Muscle of arm (tissue), 1 donor: ENCODE measurements at regions not wholly inside any gene's neighbourhood (a gene's known extent, or its start where the extent isn't known, plus 50 kb on each side); places are given as distances from the start of the nearest gene placed in this dataset.
A peak's percentile ranks its signal among the peaks of the same experiment; 100 is the strongest.
"Not testable (repeated sequence)": the region's sequence is repeated elsewhere in the genome, so short reads cannot be mapped to it uniquely, and the experiment has no call there.

Source experiments
- DNase-seq: peaks from one replicate; pipeline ENCODE4 v3.0.0-alpha.2; 2013

DNA sequence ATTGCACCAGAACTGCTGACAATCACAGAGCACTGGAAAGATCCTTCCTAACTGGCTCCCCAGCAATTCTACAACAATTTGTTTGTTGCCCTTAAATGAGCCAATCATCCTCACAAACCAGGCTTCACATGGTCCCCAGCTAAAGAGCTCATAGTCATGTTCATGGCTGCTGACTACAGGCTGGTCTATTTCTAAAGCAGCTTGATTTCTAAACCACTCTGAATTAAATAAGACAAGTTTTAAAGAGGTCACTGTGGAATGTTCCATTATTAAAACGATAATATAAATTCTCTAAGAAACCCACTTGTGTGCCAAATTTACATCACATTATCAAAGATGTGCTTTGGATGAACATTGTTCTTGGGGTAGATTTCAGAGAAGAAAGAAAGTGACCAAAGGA is 110.7 kb downstream of the COPS8 start:
- no peak for DNase-seq

DNA sequence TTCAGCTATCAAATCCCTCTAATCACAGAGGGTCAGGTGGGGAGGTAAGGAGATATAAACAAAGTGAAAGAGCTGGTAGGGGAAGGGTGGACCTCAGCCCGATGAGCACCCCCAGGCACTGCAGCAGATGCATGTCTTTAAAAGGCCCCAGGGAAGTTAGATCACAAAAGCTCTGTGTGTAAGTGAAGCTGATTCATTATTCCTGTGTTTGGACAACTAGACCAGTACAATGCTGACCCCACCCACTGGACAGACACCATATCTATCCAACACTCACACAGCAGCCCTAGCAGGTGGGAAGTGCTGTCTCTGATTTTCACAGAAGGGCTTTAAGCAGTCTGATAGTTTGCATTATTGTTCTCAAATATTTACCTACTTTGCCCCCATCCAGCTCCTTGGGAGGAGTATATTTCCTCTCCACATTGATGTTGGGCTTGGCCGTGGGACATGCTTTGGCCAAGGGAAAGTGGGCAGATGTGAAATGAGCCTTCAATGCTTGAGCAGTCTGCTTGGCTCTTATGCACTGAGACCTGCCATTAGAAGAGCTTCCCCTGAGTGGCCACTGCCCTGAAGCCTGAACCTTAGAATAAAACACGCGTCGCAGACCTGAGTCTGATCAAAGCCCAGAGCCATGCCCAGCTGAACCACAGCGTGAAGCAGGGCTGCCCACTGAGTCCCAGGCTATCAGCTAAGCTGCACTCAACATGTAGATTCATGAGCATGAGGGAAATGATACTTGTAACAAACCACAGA is 111.4 kb downstream of the COPS8 start:
- no peak for DNase-seq

DNA sequence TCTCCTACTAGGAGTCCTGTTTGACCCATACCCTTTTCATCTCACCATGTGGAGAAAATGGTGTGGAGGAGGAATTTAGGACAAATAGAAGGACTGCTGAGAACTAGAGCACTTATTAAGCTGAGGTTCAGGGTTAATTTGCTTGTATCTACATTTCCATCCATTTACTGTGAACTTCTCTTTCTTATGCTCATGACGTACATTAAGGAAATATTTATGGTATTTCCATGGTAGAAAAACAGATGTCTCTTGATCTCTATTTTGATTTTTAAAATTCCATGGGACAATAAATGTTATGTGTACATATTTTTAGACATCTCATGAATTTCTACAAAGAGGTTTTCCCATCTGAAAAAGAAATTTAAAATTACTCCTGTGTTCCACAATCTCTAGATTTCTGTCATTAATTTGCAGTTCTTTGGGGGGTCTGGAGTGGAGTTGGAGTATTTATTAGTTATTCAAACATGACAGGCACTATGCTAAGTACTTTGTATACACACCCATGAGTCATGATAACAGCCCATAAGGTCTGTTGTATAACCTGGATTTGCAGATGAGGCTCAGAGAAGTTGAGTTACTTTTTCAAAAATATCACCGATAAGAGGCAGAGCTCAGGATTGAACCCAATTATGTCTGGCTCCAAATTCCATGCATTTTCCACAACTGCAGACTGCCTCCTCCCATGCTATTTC is 112.6 kb downstream of the COPS8 start:
- DNase-seq: no peak

DNA sequence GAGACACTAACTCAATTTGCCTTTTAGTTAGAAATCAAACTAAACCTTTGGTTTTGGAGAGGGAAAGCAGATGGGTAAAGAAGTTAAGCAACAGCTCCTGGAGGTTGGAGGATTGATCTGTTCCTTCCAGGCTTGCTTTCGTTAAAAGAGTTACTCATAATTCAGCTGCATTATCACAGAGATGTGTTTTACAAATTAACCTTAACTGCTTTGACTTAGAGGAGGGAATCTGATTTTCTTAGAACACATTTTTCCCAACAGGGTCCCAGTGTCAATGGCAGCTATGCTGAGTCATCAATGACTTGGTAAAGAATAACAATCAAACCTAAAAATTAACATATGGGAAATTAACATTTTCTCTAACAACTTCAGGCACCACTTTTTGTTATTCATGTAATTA is 113.4 kb downstream of the COPS8 start:
- no peak for DNase-seq

DNA sequence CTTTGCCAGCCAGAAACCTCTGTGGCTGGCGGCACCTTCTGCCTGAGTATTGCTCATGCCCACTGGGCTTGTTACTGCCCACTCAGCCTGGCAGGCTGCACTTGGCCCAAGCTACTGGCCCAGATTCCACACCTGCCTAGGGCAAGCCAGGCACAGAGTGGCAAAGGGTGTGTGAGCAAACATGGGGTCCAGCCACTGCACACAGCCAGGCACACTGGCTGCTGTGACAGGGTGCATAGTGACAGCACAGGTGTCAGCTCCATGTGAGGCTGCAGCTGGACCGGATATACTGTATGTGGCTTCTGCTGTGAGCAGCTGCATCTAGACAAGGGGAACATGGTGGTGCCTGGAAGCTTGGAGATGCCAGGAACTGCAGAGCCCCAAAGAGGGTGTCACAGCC is 113.9 kb downstream of the COPS8 start:
- DNase-seq: no peak

DNA sequence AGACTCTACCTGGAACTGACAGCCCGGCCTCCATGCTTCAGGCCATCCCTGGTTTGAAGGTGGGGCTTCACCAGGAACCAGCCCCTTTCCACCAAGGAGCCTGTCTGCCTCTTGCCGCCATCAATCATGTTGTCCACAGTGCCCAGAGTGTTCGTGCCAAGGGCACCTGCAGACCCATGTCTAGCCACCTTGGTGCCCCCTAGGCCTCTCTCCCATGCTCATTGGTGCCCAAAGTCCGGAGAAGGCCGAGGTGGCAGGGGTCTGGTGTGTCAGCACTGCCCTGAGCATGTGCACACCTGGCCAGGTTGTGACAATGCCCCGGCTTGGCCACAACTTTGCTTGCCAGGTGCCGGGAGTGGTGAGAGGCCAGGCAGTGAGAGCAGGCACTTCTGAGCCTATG is 114.8 kb downstream of the COPS8 start:
- no peak for DNase-seq

DNA sequence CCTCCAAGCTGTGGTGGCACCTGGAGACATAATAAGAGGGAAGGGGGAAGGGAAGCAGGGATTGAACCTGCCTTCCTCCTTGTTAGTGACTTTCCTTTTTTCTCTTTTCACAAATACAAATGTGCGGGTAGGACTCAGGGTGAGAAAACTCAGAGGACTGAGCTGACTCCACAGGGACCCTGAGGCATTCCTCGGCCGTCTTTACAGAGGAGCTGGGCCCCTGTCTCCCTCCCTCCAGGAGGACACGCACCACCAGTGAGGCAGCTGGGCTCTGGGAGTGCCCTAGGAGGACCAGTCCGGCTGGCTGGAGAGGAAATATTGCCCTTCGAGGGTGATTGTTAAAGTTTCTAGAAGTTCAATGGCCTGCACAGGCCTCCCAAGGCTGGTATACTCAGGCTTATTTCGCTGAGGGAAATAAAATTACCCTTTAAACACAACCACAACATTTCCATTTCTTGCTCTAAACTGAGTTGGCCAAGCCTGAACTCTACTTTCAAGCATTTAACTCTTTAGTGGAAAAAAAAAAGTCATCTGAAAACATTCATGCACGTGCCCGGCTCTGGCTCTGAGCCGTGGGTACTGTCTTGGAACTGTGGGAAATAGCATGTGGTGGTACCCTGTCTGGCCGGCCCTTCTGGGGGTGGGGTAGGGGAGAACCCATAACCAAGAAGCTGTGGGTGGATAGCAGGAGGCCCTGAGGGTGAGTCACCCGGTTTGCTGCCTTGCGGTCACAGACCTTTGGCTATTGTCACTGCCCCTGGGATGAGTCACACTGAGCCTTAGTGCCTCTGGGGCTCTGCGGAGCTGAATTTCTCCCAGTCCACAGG is 116.0 kb downstream of the COPS8 start:
- no peak for DNase-seq

DNA sequence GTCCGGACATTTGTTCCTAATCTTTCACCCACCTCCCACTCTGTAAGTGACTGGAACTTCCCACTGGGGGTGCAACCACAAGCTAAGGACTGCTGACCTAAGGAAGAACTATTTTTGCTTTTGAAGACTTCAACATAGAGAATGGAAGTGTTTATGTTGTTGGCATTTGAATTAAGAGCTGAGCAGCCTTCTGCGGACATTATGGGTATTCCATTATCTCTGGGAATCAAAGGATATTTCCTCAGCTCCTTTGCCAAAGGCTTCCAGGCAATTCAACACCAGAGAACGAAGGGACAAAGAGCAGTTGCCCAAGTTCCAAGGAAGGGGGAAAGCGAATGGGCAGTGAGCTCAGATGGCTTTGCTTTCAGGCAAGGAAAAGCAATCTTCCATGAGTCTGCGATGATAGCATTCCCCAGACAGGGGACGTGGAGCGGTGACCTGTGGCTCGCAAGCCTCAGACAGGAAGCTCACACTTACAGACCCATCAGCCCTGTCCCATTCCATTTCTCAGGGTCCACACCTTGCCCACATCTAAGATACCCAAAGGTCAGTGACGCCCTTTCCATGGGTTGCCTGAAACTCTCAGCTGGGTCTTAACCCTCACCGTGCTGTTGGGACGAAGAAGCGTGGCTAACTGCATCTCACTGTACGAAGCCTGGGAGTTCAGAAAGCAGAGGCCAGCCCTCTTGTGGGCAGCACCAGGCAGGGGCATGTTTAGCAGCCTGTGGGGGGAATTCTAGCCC is 116.8 kb downstream of the COPS8 start:
- no peak for DNase-seq

DNA sequence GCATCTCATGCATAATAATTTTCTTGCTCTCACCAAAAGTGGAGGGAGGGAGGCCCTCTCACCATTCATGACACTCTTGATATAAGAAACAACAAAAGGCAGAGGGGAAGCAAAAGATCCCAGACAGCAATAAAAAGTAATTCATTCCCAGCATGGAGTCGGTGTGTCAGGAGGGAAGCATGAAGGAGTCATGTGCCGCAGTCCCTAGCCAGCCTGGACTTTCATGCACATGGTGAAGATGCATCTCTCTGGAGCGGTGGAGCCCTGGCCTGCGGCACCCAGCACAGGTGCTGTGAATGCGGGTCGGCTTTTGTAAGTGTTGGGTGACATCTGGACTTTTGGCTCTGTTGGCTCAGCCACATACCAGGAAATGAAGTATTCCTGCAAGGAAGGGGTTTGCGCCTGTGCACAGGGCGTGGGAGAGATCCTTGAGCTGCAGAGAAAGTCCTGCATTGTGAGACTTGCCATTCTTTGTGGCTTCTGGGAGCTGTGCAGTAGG is 119.4 kb downstream of the COPS8 start:
- DNase-seq: no peak

DNA sequence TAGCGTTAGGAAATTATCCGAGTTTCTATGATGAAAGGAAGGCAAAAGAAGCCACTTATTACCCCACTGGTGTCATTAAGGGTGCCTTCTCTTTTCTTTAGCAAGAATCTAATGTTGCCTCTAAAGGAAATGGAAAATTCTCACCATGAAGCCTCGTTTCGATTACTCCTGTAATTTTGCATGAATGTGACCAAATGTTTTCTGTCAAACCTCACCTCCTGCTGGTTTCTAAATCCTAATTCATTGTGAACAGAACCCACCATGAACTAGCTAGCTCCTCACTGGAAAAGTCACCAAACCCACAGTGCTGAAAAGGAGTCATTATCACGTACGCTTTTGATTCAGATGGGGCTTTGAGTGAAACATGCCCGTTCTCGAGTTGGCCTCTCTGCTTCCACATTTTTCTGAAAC is 119.9 kb downstream of the COPS8 start:
- DNase-seq: no peak

DNA sequence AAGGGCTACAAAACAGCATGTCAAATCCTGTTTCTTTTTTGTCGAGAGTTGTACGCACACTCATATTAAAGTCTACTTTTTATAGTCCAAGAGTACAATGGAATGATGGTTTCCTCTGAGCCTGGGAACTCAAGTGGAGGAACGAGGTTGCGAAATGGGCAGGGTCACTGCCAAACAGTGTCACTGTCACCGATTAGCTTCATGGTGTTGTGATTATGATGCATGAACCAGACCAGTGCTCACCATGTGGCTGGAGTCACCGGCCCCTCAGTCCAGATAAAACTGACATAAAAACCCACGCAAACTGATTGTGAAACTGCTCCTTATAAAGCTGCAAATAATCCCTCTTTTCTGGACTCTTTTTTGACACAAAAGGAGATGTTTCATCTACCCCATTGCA is 122.0 kb downstream of the COPS8 start:
- DNase-seq: no peak

DNA sequence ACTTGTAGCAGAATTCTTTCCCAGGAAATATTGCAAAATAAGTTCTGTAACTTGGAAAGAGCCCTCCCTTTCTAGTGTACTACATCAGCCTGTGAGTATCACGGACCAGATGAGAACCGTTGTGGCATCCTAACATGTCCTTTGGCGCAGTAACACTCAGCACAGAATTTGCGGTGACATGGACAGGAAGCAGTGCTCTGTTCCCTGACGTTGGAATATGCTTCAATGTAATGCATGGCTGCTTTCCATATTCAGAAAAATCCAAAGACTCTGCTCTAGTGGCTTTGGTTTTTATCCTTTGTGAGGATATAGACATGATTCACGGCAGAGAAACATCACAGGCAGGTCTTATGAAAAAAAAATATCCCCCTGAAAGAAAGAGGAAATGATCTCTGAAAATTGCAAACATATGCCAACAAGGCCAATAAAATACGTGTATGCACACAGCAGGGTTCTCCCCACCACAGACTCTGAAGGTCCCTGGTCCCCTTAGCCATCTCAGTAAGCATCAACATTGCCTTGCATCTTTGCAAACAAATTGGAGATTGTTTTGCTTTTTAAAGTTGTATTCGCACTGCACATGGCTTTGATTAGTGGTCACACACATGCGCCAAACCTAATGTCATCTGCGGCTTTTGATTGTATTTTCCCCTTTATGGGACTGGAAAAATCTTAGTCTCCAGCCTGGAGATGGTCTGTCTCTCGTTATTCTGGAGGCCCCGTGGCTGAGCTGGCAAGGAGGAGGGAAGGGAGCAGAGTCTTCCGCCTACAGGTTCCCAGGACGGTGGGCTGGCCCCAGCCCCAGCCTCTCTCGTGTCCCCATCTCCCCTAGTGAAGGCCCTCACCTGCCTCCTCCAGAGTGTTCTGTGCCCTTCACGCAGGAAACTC is 122.9 kb downstream of the COPS8 start:
- peak; percentile 79 for DNase-seq

DNA sequence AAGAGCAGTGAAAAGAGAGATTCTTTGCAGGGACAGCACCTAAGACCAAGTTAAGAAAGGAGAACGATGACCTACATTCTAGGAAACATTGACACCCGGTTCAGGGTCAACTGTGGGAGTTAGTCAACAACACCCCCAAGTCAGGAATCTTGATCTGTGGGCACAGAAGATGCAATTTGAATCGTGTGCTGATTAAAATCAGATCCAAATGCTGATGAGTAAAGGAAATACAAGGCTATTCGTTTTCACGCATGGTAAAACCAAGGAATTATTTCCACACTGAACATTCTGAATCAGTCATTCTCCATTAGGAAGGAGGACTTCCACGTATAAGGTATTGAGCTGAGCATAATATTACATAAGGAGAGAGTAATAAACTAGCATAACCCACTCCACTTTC is 124.2 kb downstream of the COPS8 start:
- no peak for DNase-seq

DNA sequence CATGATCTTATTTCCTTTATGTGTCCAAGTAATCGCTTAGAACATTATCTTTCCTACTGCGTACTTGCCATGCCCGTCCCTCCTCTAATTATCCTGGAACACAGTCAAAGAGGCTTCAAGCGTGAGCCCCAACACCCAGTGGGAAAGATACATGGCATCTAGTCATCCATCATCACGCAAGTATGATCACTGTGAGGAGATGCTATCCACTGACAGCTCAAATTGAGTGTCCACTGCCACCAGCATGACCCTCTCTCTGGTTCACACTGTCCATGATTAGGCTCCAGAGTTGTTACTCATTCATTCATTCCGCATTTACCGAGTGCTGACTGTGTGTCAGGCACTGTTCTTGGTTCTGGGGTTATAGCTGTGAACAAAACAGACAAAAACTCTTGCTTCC is 124.6 kb downstream of the COPS8 start:
- no peak for DNase-seq

DNA sequence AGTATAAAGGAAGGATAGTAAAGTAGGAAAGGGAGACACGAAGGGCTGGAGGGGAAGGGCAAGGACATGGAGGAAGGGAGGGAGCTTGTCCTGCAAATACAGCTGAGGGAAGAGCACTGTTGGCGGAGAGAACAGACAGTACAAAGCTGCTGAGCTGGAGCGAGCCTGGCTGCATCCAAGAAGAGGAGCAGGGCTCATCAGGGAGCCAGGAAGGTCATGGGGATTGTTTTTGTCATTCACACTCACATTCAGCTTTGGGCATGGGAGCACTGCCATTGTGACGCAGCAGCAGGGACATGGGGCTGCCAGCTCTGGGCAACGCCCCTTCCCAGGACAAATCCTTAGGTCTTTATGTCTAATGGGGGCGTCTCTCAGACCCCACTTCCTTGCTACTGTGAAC is 125.1 kb downstream of the COPS8 start:
- no peak for DNase-seq

DNA sequence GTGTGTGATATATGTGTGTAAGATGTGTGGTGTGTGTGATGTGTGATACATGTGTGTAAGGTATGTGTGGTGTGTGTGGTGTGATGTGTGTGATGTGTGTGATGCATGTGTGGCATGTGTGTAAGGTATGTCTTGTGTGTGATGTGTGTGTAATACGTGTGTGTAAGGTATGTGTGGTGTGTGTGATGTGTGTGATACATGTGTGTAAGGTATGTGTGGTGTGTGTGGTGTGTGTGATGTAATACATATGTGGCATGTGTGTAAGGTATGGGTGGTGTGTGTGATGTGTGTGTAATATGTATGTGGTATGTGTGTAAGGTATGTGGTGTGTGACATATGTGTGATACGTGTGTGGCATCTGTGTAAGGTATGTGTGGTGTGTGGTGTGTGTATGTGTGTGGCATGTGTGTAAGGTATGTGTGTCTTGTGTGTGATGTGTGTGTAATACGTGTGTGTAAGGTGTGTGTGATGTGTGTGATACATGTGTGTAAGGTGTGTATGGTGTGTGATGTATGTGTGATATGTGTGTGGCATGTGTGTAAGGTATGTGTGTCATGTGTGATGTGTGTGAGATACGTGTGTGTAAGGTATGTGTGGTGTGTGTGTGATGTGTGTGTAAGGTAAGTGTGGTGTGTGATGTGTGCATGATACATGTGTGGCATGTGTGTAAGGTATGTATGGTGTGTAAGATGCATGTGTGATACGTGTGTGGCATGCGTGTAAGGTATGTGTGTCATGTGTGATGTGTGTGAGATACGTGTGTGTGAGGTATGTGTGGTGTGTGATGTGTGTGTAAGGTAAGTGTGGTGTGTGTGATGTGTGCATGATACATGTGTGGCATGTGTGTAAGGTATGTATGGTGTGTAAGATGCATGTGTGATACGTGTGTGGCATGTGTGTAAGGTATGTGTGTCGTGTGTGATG is 126.9 kb downstream of the COPS8 start:
- DNase-seq: not testable (repeated sequence)

DNA sequence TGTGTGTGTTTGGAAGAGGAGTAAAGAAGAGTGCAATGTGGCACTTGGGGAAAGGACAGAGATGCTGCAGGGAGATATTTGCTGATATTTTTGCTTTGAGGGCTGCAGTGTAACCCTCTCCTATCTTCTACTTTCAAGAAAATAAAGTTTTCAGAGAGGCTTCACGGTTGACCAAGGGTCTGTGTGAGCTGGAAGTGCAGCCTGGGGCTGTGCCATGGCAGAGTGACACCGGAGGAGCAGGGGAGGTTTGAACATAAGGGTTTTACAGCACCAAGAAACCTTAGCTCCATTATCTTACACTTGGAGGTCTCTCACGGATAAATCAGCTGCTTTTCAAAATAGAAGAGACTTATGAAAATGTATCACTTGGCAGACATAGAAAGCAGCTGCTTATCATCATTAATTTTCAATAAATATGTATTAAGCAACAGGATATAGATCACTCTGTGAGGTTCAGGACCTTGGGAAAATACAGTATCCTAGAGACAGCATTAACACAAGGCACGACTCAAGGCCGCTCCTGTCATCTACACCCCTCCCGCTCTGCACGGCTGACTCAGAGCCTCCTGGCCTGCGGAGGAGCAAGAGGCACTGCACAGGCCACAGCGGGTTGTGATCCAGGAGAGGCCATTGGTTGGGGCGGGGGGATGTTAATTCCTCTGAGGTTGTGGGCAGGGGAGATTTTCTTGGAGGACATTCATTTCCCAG is 127.8 kb downstream of the COPS8 start:
- peak; percentile 76 for DNase-seq

DNA sequence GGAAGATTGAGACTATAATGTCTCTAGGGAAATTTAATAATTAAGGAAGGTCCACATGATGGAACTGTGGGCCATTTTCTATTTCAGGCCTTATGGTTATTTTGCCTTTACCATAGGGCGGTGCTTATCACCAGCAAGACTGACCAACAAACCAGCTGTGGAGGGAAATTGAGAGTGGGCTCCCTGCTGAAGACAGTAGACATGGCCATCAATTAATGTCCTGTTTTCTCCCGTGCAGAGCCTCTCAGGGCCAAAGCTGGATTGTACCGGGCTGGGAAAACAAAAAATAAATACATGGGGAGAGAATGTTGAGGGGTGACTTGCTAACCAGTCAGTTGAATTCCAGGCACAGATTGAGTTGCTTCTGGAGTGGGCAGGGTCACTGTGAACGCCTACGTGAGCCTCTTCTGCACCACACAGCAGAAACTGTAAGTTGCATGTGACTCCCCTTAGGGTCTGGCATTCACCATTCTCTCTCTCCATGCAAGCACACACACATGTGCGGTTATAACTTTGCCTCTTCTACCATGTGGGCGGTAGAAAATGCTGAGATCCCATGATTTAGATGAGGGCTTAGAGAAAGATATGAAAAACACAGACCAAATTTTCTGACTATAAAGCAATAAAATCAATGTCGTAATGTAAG is 128.5 kb downstream of the COPS8 start:
- DNase-seq: no peak
